ENCODE measurements at regions not wholly inside any gene's neighbourhood (a gene's known extent, or its start where the extent isn't known, plus 50 kb on each side); places are given as distances from the start of the nearest gene placed in this dataset.

GRCh38 chr22:49693416-49693815 lies 134.3 kb downstream of the BRD1 start:
- no peak overlapping the region for H3K4me3 ChIP-seq (ENCODE audit: low read length)
- no peak overlapping the region for H2AFZ ChIP-seq (ENCODE audit: low read length)
- DNase-seq: peak; percentile 53

GRCh38 chr22:49692499-49693225 lies 135.0 kb downstream of the BRD1 start:
- no peaks in the 10 kb centered on the region; the same call in 1 of the 2 replicates for H3K36me3 ChIP-seq (ENCODE audit: insufficient read depth, low read length)

More at GRCh38 chr22:49693416-49693815, 134.3 kb downstream of the BRD1 start:
- H3K27me3 ChIP-seq (ENCODE audit: low read length): no peaks in the 10 kb centered on the region
- no peaks in the 10 kb centered on the region for H3K9me2 ChIP-seq (replicated peaks; ENCODE audit: insufficient read depth, low read length)
- H3K9ac ChIP-seq (ENCODE audit: low read length): no peak overlapping the region
- H4K20me1 ChIP-seq (ENCODE audit: insufficient read depth, low read depth, low read length): no peaks in the 10 kb centered on the region
- no peaks in the 10 kb centered on the region for H3K4me1 ChIP-seq (ENCODE audit: low read length)
- no peak overlapping the region for H3K4me2 ChIP-seq (ENCODE audit: low read depth, low read length, poor library complexity, severe bottlenecking)
- no peaks in the 10 kb centered on the region for H3K79me2 ChIP-seq (ENCODE audit: low read length)
- H3K36me3 ChIP-seq (ENCODE audit: insufficient read depth, low read length): no peaks in the 10 kb centered on the region; the same call in 1 of the 2 replicates
- peaks cover 6% of the 10 kb centered on the region for H3K9me3 ChIP-seq (ENCODE audit: low read length)
- H3K27ac ChIP-seq (ENCODE audit: low read length): no peak overlapping the region

GRCh38 chr22:49691256-49691655 lies 136.4 kb downstream of the BRD1 start:
- Histone ChIP-seq H3K9me3 (ENCODE audit: low read length) (no peaks in the 10 kb centered on the region), H3K9ac (ENCODE audit: low read length) (no peak overlapping the region), H3K79me2 (ENCODE audit: low read length) (no peaks in the 10 kb centered on the region), H3K4me2 (ENCODE audit: low read depth, low read length, poor library complexity, severe bottlenecking) (no peak overlapping the region), H3K27me3 (ENCODE audit: low read length) (no peaks in the 10 kb centered on the region), H4K20me1 (ENCODE audit: insufficient read depth, low read depth, low read length) (no peaks in the 10 kb centered on the region), H3K9me2 (replicated peaks; ENCODE audit: insufficient read depth, low read length) (no peaks in the 10 kb centered on the region), H3K4me3 (ENCODE audit: low read length) (no peak overlapping the region), H3K36me3 (ENCODE audit: insufficient read depth, low read length) (no peaks in the 10 kb centered on the region), H3K27ac (ENCODE audit: low read length) (no peak overlapping the region), H2AFZ (ENCODE audit: low read length) (no peak overlapping the region), H3K4me1 (ENCODE audit: low read length) (no peaks in the 10 kb centered on the region)
- no peak for DNase-seq

More at GRCh38 chr22:49692499-49693225, 135.0 kb downstream of the BRD1 start:
- Histone ChIP-seq H3K27ac (ENCODE audit: low read length) (no peak overlapping the region), H3K4me2 (ENCODE audit: low read depth, low read length, poor library complexity, severe bottlenecking) (no peak overlapping the region), H3K4me1 (ENCODE audit: low read length) (no peaks in the 10 kb centered on the region), H2AFZ (ENCODE audit: low read length) (no peak overlapping the region), H3K79me2 (ENCODE audit: low read length) (no peaks in the 10 kb centered on the region), H4K20me1 (ENCODE audit: insufficient read depth, low read depth, low read length) (no peaks in the 10 kb centered on the region), H3K9ac (ENCODE audit: low read length) (no peak overlapping the region), H3K9me2 (replicated peaks; ENCODE audit: insufficient read depth, low read length) (no peaks in the 10 kb centered on the region), H3K9me3 (ENCODE audit: low read length) (peaks cover 6% of the 10 kb centered on the region), H3K4me3 (ENCODE audit: low read length) (no peak overlapping the region), H3K27me3 (ENCODE audit: low read length) (no peaks in the 10 kb centered on the region)
- DNase-seq: no peak

GRCh38 chr22:49690454-49690853 lies 137.2 kb downstream of the BRD1 start:
- H3K4me3 ChIP-seq (ENCODE audit: low read length): no peak overlapping the region
- no peak overlapping the region for H3K27ac ChIP-seq (ENCODE audit: low read length)
- no peaks in the 10 kb centered on the region for H3K9me3 ChIP-seq (ENCODE audit: low read length)
- H3K9ac ChIP-seq (ENCODE audit: low read length): no peak overlapping the region
- H3K4me1 ChIP-seq (ENCODE audit: low read length): no peaks in the 10 kb centered on the region
- no peak for DNase-seq
- H4K20me1 ChIP-seq (ENCODE audit: insufficient read depth, low read depth, low read length): no peaks in the 10 kb centered on the region
- H2AFZ ChIP-seq (ENCODE audit: low read length): no peak overlapping the region
- no peaks in the 10 kb centered on the region for H3K36me3 ChIP-seq (ENCODE audit: insufficient read depth, low read length)
- H3K9me2 ChIP-seq (replicated peaks; ENCODE audit: insufficient read depth, low read length): no peaks in the 10 kb centered on the region
- H3K79me2 ChIP-seq (ENCODE audit: low read length): no peaks in the 10 kb centered on the region
- H3K27me3 ChIP-seq (ENCODE audit: low read length): no peaks in the 10 kb centered on the region
- no peak overlapping the region for H3K4me2 ChIP-seq (ENCODE audit: low read depth, low read length, poor library complexity, severe bottlenecking)

DNA sequence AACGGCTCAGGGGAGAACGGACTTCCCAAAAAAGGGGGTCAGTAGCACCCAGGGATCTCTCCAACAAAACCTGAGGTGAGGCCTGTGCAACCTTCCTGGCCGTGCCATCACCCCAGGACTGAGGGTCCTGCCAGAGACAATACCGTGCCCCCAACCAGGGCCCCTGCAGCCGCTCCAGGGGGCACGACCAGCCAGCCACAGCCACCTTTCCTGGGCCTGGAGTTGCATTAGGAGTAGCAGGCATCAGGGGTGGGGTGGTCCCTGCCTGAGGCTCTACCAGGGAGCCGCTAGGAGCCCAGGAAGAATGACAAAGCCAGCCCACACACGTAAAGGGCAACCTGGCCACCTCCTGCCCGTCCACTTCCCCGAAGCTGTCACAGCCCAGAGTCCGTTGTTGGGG lies 137.8 kb downstream of the BRD1 start:
- no peak for DNase-seq
- Histone ChIP-seq H3K4me2 (ENCODE audit: low read depth, low read length, poor library complexity, severe bottlenecking) (no peak overlapping the region), H3K79me2 (ENCODE audit: low read length) (no peaks in the 10 kb centered on the region), H3K9ac (ENCODE audit: low read length) (no peak overlapping the region), H4K20me1 (ENCODE audit: insufficient read depth, low read depth, low read length) (no peaks in the 10 kb centered on the region), H3K4me3 (ENCODE audit: low read length) (no peak overlapping the region), H3K4me1 (ENCODE audit: low read length) (no peaks in the 10 kb centered on the region), H3K9me2 (replicated peaks; ENCODE audit: insufficient read depth, low read length) (no peaks in the 10 kb centered on the region), H3K27me3 (ENCODE audit: low read length) (no peaks in the 10 kb centered on the region), H2AFZ (ENCODE audit: low read length) (no peak overlapping the region), H3K36me3 (ENCODE audit: insufficient read depth, low read length) (no peaks in the 10 kb centered on the region), H3K9me3 (ENCODE audit: low read length) (no peaks in the 10 kb centered on the region), H3K27ac (ENCODE audit: low read length) (no peak overlapping the region)

- H3K27ac ChIP-seq (ENCODE audit: low read length): no peak overlapping the region
- no peaks in the 10 kb centered on the region for H3K36me3 ChIP-seq (ENCODE audit: insufficient read depth, low read length)
- no peaks in the 10 kb centered on the region for H3K79me2 ChIP-seq (ENCODE audit: low read length)
- no peak overlapping the region for H2AFZ ChIP-seq (ENCODE audit: low read length)
- no peak overlapping the region for H3K9ac ChIP-seq (ENCODE audit: low read length)
- no peak for DNase-seq
- no peaks in the 10 kb centered on the region for H3K27me3 ChIP-seq (ENCODE audit: low read length)
- no peaks in the 10 kb centered on the region for H4K20me1 ChIP-seq (ENCODE audit: insufficient read depth, low read depth, low read length)
- no peaks in the 10 kb centered on the region for H3K9me3 ChIP-seq (ENCODE audit: low read length)
- no peaks in the 10 kb centered on the region for H3K4me1 ChIP-seq (ENCODE audit: low read length)
- no peaks in the 10 kb centered on the region for H3K9me2 ChIP-seq (replicated peaks; ENCODE audit: insufficient read depth, low read length)
- H3K4me3 ChIP-seq (ENCODE audit: low read length): no peak overlapping the region
- no peak overlapping the region for H3K4me2 ChIP-seq (ENCODE audit: low read depth, low read length, poor library complexity, severe bottlenecking)
Measured at GRCh38 chr22:49689255-49689770, 138.4 kb downstream of the BRD1 start.

- Histone ChIP-seq H3K4me2 (ENCODE audit: low read depth, low read length, poor library complexity, severe bottlenecking) (no peak overlapping the region), H3K27ac (ENCODE audit: low read length) (no peak overlapping the region), H2AFZ (ENCODE audit: low read length) (no peak overlapping the region), H3K9me2 (replicated peaks; ENCODE audit: insufficient read depth, low read length) (no peaks in the 10 kb centered on the region), H3K4me3 (ENCODE audit: low read length) (no peak overlapping the region), H3K79me2 (ENCODE audit: low read length) (no peaks in the 10 kb centered on the region), H4K20me1 (ENCODE audit: insufficient read depth, low read depth, low read length) (no peaks in the 10 kb centered on the region), H3K9me3 (ENCODE audit: low read length) (no peaks in the 10 kb centered on the region), H3K36me3 (ENCODE audit: insufficient read depth, low read length) (no peaks in the 10 kb centered on the region), H3K4me1 (ENCODE audit: low read length) (no peaks in the 10 kb centered on the region), H3K9ac (ENCODE audit: low read length) (no peak overlapping the region), H3K27me3 (ENCODE audit: low read length) (no peaks in the 10 kb centered on the region)
- no peak for DNase-seq
Measured at GRCh38 chr22:49688516-49689254, 139.0 kb downstream of the BRD1 start.

DNA sequence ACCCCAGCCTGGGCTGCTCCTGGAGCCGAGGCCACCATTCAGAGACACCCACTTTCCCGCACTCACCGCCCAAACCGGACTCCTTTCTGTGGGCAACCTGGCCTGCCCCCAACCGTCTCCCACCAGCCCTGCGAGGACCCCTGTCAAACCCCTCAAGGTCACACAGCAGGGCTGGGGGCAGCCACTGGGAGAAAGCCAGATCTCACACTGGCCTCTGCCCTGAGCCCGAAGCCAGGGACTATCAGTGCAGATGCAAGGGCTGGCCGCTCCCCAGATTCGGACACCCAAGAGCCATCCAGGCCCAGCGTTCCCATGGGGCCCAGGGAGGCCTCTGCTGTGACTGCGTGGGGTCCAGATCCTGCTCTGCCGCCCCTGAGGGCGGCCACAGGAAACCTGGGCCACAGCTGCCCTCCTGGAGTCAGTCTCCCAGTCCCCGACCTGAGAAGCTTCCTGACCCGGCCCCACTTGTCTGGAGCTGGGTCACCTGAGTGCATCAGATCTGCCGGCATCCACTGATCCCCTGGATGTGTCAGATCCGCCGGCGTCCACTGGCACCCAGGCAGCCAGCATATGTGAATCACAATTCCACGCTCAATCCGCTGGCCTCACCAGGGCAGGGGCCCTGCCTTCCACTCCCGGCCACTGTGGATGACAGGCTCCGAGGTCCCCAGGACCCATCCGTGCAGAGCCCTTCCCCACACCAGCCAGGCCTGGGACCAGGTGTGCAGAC lies 139.7 kb downstream of the BRD1 start:
- Histone ChIP-seq H3K9me2 (replicated peaks; ENCODE audit: insufficient read depth, low read length) (no peaks in the 10 kb centered on the region), H3K4me1 (ENCODE audit: low read length) (no peaks in the 10 kb centered on the region), H3K4me2 (ENCODE audit: low read depth, low read length, poor library complexity, severe bottlenecking) (no peak overlapping the region), H3K27ac (ENCODE audit: low read length) (no peak overlapping the region), H3K27me3 (ENCODE audit: low read length) (no peaks in the 10 kb centered on the region), H3K36me3 (ENCODE audit: insufficient read depth, low read length) (no peaks in the 10 kb centered on the region), H3K4me3 (ENCODE audit: low read length) (no peak overlapping the region), H3K9ac (ENCODE audit: low read length) (no peak overlapping the region), H3K9me3 (ENCODE audit: low read length) (no peaks in the 10 kb centered on the region), H4K20me1 (ENCODE audit: insufficient read depth, low read depth, low read length) (no peaks in the 10 kb centered on the region), H3K79me2 (ENCODE audit: low read length) (no peaks in the 10 kb centered on the region), H2AFZ (ENCODE audit: low read length) (no peak overlapping the region)
- DNase-seq: no peak

All from Karpas-422 (cell line).